ENCODE measurements at regions not wholly inside any gene's neighbourhood (a gene's known extent, or its start where the extent isn't known, plus 50 kb on each side); places are given as distances from the start of the nearest gene placed in this dataset.
"Not testable (repeated sequence)": the region's sequence is repeated elsewhere in the genome, so short reads cannot be mapped to it uniquely, and the experiment has no call there.

GRCh38 chr7:49030221-49030620 lies 105.9 kb downstream of the CDC14C start:
- TF ChIP-seq, protein P1, sequence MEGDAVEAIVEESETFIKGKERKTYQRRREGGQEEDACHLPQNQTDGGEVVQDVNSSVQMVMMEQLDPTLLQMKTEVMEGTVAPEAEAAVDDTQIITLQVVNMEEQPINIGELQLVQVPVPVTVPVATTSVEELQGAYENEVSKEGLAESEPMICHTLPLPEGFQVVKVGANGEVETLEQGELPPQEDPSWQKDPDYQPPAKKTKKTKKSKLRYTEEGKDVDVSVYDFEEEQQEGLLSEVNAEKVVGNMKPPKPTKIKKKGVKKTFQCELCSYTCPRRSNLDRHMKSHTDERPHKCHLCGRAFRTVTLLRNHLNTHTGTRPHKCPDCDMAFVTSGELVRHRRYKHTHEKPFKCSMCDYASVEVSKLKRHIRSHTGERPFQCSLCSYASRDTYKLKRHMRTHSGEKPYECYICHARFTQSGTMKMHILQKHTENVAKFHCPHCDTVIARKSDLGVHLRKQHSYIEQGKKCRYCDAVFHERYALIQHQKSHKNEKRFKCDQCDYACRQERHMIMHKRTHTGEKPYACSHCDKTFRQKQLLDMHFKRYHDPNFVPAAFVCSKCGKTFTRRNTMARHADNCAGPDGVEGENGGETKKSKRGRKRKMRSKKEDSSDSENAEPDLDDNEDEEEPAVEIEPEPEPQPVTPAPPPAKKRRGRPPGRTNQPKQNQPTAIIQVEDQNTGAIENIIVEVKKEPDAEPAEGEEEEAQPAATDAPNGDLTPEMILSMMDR (conservative IDR thresholded peaks at IDR 0.05): no peak
- H3K27ac ChIP-seq: no peak overlapping the region

DNA sequence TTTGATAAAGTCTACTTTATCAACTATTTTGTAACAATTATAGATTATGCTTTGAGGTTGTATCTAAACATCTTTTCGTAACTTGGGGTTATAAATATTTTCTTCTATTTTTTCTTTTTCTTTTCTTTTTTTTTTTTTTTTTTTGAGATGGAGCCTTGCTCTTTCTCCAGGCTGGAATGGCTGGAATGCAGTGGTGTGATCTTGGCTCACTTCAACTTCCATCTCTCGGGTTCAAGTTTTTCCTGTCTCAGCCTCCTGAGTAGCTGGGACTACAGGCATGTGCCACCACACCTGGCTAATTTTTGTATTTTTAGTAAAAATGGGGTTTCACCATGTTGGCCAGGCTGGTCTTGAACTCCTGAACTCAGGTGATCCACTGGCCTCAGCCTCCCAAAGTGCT lies 108.8 kb downstream of the CDC14C start:
- not testable (repeated sequence) for H3K27ac ChIP-seq

DNA sequence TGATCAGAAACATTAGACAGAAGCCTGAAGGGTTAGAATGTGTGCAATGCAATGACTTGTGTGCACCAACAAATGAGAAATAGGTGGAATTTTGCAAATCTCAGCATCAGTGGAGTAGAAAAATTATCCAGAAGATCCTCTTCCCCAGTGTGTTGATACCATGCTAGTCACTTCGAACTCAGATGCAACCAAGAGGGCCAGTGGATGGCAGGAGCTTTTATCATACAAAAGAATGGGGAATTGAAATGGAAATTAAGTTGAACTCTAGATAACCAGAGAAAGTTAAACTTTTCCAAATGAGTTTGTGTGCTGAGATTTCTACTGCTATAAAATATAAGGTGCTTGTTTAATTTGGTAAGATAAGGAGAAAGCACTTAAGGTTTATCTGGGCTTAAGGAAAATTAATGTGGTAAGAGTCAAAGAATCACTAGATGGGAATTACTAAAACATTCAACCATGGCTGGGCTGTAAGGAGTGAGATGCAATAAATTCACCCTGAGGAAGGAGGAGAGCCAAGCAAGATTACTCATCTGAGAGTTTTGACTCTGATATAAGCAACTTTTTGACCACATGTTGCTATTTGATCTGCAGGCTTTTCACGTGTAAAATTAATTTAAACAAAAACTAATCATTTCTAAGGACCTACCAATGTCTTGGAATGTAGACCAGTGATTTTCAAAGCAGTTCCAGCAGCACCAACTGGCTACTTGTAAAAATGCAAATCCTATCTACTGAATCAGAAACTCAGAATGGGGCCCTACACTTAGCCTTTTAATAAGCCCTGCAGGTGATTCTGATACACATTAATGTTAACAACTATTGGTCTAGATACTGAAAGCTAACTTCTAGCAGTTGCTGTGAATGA lies 113.2 kb downstream of the CDC14C start:
- H3K27ac ChIP-seq: no peak overlapping the region
- TF ChIP-seq, protein P1 (conservative IDR thresholded peaks at IDR 0.05): no peak

DNA sequence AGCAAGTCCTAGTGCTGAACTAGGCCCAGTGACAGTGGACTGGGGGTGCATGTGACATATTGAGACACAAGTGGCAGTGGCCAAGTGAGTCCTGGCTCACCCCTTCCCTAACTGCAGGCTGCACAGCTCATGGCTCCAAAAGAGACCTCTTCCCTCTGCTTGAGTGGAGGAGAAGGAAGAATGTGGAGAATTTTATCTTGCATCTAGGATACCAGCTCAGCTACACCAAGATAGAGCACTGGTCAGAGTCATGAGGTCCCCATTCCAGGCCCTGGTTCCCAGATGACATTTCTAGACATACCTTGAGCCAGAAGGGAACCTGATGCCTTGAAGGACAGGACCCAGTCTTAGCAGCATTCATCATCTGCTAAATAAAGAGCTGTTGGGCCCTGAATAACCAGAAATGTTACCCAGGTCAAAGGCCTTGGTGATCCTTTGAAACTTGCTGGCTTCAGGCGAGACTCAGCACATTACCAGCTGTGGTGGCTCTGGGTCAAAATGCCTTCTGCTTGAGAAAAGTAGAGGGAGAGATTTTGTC lies 114.5 kb downstream of the CDC14C start:
- TF ChIP-seq, protein P1 (conservative IDR thresholded peaks at IDR 0.05): no peak

DNA sequence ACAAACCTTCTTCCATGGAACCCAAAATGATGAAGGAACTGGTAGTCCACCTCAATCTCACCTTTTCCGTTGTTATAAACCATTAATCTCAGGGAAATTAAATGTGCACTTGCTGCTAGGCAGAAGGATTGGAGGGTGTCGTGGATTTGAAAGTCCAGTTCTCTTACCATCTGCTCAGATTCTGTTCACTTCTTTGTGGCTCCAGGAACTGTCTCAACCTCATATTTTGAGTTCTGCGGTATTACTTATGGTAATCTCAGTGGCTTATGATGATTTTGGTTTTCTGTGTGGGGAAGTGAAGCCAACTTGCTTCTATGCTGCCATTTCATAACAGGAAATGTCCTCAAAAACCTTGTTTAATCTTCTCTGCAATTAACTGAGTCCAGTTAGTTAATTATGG lies 136.4 kb downstream of the CDC14C start:
- TF ChIP-seq, protein P1 (conservative IDR thresholded peaks at IDR 0.05): no peak
- no peak overlapping the region for H3K27ac ChIP-seq

More for the DNA sequence above, 114.5 kb downstream of the CDC14C start:
- H3K27ac ChIP-seq: no peak overlapping the region

- TF ChIP-seq, protein P1 (conservative IDR thresholded peaks at IDR 0.05): no peak
- H3K27ac ChIP-seq: no peak overlapping the region
Observed at GRCh38 chr7:49074538-49074937, 150.2 kb downstream of the CDC14C start.

DNA sequence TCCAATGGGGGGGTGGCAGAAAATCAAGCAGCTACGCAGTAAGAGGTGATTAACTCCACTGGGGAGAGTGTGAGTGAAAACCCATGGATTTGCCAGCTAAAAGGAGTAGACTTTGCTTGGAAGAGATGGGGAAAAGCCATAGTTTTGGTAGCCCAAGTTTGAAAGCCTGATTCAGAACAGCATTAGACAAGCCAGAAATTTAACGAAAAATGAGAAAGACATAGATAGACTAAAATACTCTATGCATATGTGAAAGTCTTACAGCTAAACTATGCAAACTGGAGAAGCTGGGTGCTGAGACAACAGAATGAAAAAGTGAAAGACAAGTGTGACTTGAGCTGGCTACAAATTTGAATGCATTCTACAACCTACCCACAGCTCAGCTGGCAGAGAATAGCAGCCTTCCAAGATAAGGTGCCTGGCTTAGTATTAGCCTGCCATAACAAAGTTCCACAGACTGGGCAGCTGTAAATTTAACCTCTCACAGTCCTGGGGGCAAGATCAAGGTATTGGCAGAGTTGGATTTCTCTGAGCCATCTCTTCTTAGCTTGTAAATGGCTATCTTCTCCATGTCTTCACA lies 156.6 kb downstream of the CDC14C start:
- no peak overlapping the region for H3K27ac ChIP-seq
- TF ChIP-seq, protein P1 (conservative IDR thresholded peaks at IDR 0.05): no peak

- no peak overlapping the region for H3K27ac ChIP-seq
- TF ChIP-seq, protein P1 (conservative IDR thresholded peaks at IDR 0.05): no peak
Observed at GRCh38 chr7:49088017-49088416, 163.7 kb downstream of the CDC14C start.

All from VCaP (cell line).